Lower leg skin (tissue), 4 donors: ENCODE measurements at regions not wholly inside any gene's neighbourhood (a gene's known extent, or its start where the extent isn't known, plus 50 kb on each side); places are given as distances from the start of the nearest gene placed in this dataset.

ENCODE experiments used
- DNase-seq, 2 donors: peaks; one replicate each; pipeline ENCODE4 v3.0.0-alpha.2; 2019; ENCODE audit warnings: low spot score in 2 of 2
- H3K4me3 ChIP-seq: fragments of 200-600 bp; sonication (generic); 2 replicates; pipeline ENCODE4 v1.5.1; 2017; ENCODE audit warnings: mild to moderate bottlenecking, low read depth; ENCODE audit not compliant: poor library complexity, severe bottlenecking
- CTCF ChIP-seq, 3 donors: fragments of 450-650 bp; IDR thresholded peaks; one replicate each; pipeline ENCODE4 v1.5.1; 2016; ENCODE audit warnings: antibody characterized with exemption in 3 of 3, mild to moderate bottlenecking in 3 of 3, moderate library complexity in 2 of 3
- POLR2A ChIP-seq, 2 donors: fragments of 450-650 bp; IDR thresholded peaks; one replicate each; pipeline ENCODE4 v1.6.1; 2016 to 2017; ENCODE audit warnings: antibody characterized with exemption in 2 of 2, mild to moderate bottlenecking in 1 of 2, moderate library complexity in 1 of 2
- WGBS, 2 donors: methylation state at CpG; one replicate each; pipeline ENCODE4 v1.1.5; 2018; 5-methylcytosine and 5-hydroxymethylcytosine counted together
- intact Hi-C: fragments of 100-400 bp; cut with DNase I; formaldehyde crosslinking; loops from one replicate; pipeline ENCODE4 v1.15.0; 2023; ENCODE audit warnings: low total_unique reads

GRCh38 chr6:100152201-100152600, 158.2 kb upstream of the MCHR2 start:
- no peak for DNase-seq
- no peak overlapping the region for H3K4me3 ChIP-seq
- 82% methylated on average over 1 of the region's 1 CpG for WGBS, 2 donors
- intact Hi-C loops = no loop called here
- TF ChIP-seq POLR2A (IDR thresholded peaks at IDR 0.05) (no peak), CTCF (IDR thresholded peaks at IDR 0.05) (no peak)

- TF ChIP-seq POLR2A (IDR thresholded peaks at IDR 0.05) = no peak
- TF ChIP-seq CTCF (IDR thresholded peaks at IDR 0.05) = no peak
- no peak overlapping the region for H3K4me3 ChIP-seq
- intact Hi-C loops = no loop called here
- 78 to 88% methylated on average over 2 of the region's 2 CpGs for WGBS, 2 donors
- no peak for DNase-seq
Observed at GRCh38 chr6:100144991-100145390, 151.0 kb upstream of the MCHR2 start.

- intact Hi-C loops = no loop called here
- TF ChIP-seq CTCF (IDR thresholded peaks at IDR 0.05) = no peak
- no peak for TF ChIP-seq POLR2A (IDR thresholded peaks at IDR 0.05)
- DNase-seq = no peak
- H3K4me3 ChIP-seq = no peak overlapping the region
- WGBS, 2 donors = 56 to 64% methylated on average over 4 of the region's 4 CpGs
Observed at GRCh38 chr6:100138346-100139022, 144.5 kb upstream of the MCHR2 start.

- no peak for DNase-seq
- intact Hi-C loops = no loop called here
- TF ChIP-seq CTCF (IDR thresholded peaks at IDR 0.05) (no peak), POLR2A (IDR thresholded peaks at IDR 0.05) (no peak)
- H3K4me3 ChIP-seq = no peak overlapping the region
- WGBS, 2 donors = 86% methylated on average over 2 of the region's 2 CpGs
Observed at GRCh38 chr6:100137759-100138158, 143.7 kb upstream of the MCHR2 start.

- WGBS, 2 donors = 93 to 96% methylated on average over 5 to 8 of the region's 8 CpGs
- intact Hi-C loops = no loop called here
- no peak overlapping the region for H3K4me3 ChIP-seq
- no peak for DNase-seq
- TF ChIP-seq POLR2A (IDR thresholded peaks at IDR 0.05) (no peak), CTCF (IDR thresholded peaks at IDR 0.05) (no peak)
Observed at GRCh38 chr6:100136590-100136989, 142.6 kb upstream of the MCHR2 start.

- TF ChIP-seq CTCF (IDR thresholded peaks at IDR 0.05) (no peak), POLR2A (IDR thresholded peaks at IDR 0.05) (no peak)
- H3K4me3 ChIP-seq = no peak overlapping the region
- intact Hi-C loops = no loop called here
- no peak for DNase-seq
- 94 to 95% methylated on average over 21 of the region's 21 CpGs for WGBS, 2 donors
Observed at GRCh38 chr6:100135977-100136376, 142.0 kb upstream of the MCHR2 start.
